SK-N-MC (cell line): ENCODE measurements at regions not wholly inside any gene's neighbourhood (a gene's known extent, or its start where the extent isn't known, plus 50 kb on each side); places are given as distances from the start of the nearest gene placed in this dataset.

ENCODE experiments used
- EZH2 ChIP-seq: fragments of 200-600 bp; sonication (generic); IDR thresholded peaks from one replicate; pipeline ENCODE4 v1.6.1; 2017; ENCODE audit warnings: antibody characterized with exemption
- POLR2AphosphoS5 ChIP-seq: IDR thresholded peaks from 2 replicates; pipeline ENCODE4 v1.6.1; 2012; ENCODE audit warnings: mild to moderate bottlenecking, low read depth, low read length, borderline replicate concordance

DNA sequence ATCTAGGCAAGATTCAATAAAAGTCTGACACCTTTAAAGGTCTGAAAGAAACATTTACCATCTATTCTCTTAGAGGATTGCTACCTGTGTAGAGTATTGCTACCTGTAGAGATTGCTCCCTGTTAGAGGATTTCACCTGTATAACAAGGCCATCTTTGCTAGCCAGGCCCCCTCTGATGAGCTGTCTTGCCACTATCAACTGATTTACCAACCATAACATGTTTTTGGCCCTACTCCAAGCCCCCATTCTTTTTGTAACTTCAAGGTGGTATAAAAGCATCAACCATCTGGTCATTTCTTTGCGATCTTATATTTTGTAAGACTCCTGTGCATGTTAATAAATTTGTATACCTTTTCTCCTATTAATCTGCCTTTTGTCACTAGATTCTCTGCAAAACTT, 424.7 kb upstream of the CAMK1G start:
- TF ChIP-seq POLR2AphosphoS5, result no peak
- no peak for TF ChIP-seq EZH2
